Liver (tissue), 8 donors: ENCODE measurements at regions not wholly inside any gene's neighbourhood (a gene's known extent, or its start where the extent isn't known, plus 50 kb on each side); places are given as distances from the start of the nearest gene placed in this dataset.

Source experiments
- DNase-seq: peaks from one replicate; pipeline ENCODE4 v3.0.0-alpha.2; 2017; ENCODE audit warnings: low spot score
- H3K27ac ChIP-seq, 2 donors: one replicate each; pipeline ENCODE4 v1.7.0; 2013; ENCODE audit warnings: inconsistent platforms in 2 of 2, low read length in 2 of 2, control low read depth in 1 of 2, low read depth in 1 of 2, mild to moderate bottlenecking in 1 of 2
- H3K27me3 ChIP-seq, 4 donors: one replicate each; pipeline versions ENCODE4 v1.6.1 to v1.7.0; 2013; ENCODE audit warnings: low read length in 3 of 4, inconsistent platforms in 1 of 4, mild to moderate bottlenecking in 1 of 4, moderate library complexity in 1 of 4; ENCODE audit not compliant: control insufficient read depth in 4 of 4, insufficient read depth in 4 of 4
- H3K36me3 ChIP-seq, 4 donors: one replicate each; pipeline versions ENCODE4 v1.6.1 to v1.7.0; 2013; ENCODE audit warnings: low read length in 3 of 4, mild to moderate bottlenecking in 3 of 4, low read depth in 1 of 4, moderate library complexity in 1 of 4; ENCODE audit not compliant: control insufficient read depth in 4 of 4, insufficient read depth in 3 of 4
- H3K4me1 ChIP-seq, 4 donors: one replicate each; pipeline versions ENCODE4 v1.6.1 to v1.7.0; 2013; ENCODE audit warnings: low read length in 3 of 4, mild to moderate bottlenecking in 3 of 4, moderate library complexity in 1 of 4; ENCODE audit not compliant: control insufficient read depth in 4 of 4, insufficient read depth in 4 of 4
- H3K4me3 ChIP-seq, 3 donors: one replicate each; pipeline versions ENCODE4 v1.6.1 to v1.7.0; 2013; ENCODE audit warnings: low read length in 3 of 3, control low read depth in 1 of 3, low read depth in 1 of 3, mild to moderate bottlenecking in 1 of 3
- H3K9ac ChIP-seq, 2 donors: one replicate each; pipeline ENCODE4 v1.7.0; 2013; ENCODE audit warnings: low read length in 2 of 2, mild to moderate bottlenecking in 2 of 2, moderate library complexity in 2 of 2, control low read depth in 1 of 2, low read depth in 1 of 2
- H3K9me3 ChIP-seq, 4 donors: one replicate each; pipeline versions ENCODE4 v1.6.1 to v1.7.0; 2013; ENCODE audit warnings: low read length in 3 of 4; ENCODE audit not compliant: control insufficient read depth in 4 of 4
- EGR1 ChIP-seq, 2 donors: IDR thresholded peaks; 2 replicates each; pipeline ENCODE4 v1.6.1; 2016 to 2018; ENCODE audit warnings: antibody characterized with exemption in 2 of 2, low read depth in 2 of 2
- FOXA1 ChIP-seq: IDR thresholded peaks from 2 replicates; pipeline ENCODE4 v1.6.1; 2016; ENCODE audit warnings: antibody characterized with exemption
- FOXA2 ChIP-seq: IDR thresholded peaks from 2 replicates; pipeline ENCODE4 v1.6.1; 2016; ENCODE audit warnings: antibody characterized with exemption
- GABPA ChIP-seq, 2 donors: IDR thresholded peaks in 1 of 2; conservative IDR thresholded peaks in 1 of 2; 2 replicates each; pipeline ENCODE4 v1.6.1; 2016; ENCODE audit warnings: antibody characterized with exemption in 2 of 2, mild to moderate bottlenecking in 1 of 2, moderate library complexity in 1 of 2
- HNF4A ChIP-seq, 2 donors: conservative IDR thresholded peaks; 2 replicates each; pipeline ENCODE4 v1.6.1; 2016; ENCODE audit warnings: antibody characterized with exemption in 2 of 2, mild to moderate bottlenecking in 2 of 2
- HNF4G ChIP-seq: IDR thresholded peaks from 2 replicates; pipeline ENCODE4 v1.6.1; 2016; ENCODE audit warnings: antibody characterized with exemption
- SP1 ChIP-seq: IDR thresholded peaks from 2 replicates; pipeline ENCODE4 v1.6.1; 2018; ENCODE audit warnings: antibody characterized with exemption, mild to moderate bottlenecking
- TAF1 ChIP-seq: conservative IDR thresholded peaks from 2 replicates; pipeline ENCODE4 v1.6.1; 2016; ENCODE audit warnings: antibody characterized with exemption, mild to moderate bottlenecking
- WGBS: extraction: QIAGEN DNeasy Blood & Tissue Kit; methylation state at CpG from one replicate; pipeline ENCODE4 v1.1.7; 2013; 5-methylcytosine and 5-hydroxymethylcytosine counted together
- TF ChIP-seq, protein P1 (sequence below): IDR thresholded peaks from 2 replicates; pipeline ENCODE4 v1.6.1; 2016; ENCODE audit warnings: antibody characterized with exemption, mild to moderate bottlenecking
- TF ChIP-seq, protein P2 (sequence below): IDR thresholded peaks from 2 replicates; pipeline ENCODE4 v1.6.1; 2016; ENCODE audit warnings: antibody characterized with exemption
- TF ChIP-seq, protein P3 (sequence below): IDR thresholded peaks from 2 replicates; pipeline ENCODE4 v1.6.1; 2016; ENCODE audit warnings: antibody characterized with exemption
- TF ChIP-seq, protein P4 (sequence below): fragments of 150-350 bp; IDR thresholded peaks from 2 replicates; pipeline ENCODE4 v1.5.1; 2017; ENCODE audit warnings: improper control_type of control experiment, low read depth, low read length; ENCODE audit not compliant: missing input control
- TF ChIP-seq, protein P5 (sequence below): IDR thresholded peaks from 2 replicates; pipeline ENCODE4 v1.6.1; 2016; ENCODE audit warnings: antibody characterized with exemption
- donor health status: healthy.
- donor health status: healthy.
- donor health status: healthy.
- donor health status: healthy.
- donor health status: healthy.

DNA sequence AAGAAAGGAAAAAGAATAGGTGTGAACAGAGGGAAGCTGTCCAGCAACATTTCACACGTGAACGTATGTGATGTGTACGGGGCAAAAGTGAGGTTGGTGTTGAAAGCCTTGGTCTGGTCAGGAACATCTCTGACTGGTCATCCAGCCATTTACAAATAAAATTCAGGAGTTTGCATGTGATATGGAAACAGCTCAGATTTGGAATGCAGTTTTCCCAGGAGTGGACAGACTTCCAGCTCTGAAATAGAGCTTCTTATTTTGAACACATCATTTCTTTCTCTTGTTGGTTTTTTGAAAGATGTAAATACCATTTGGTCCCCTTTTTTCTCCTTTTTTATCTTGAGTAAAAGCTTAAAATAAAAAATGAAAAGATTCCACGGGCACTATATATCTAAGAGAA lies 566.2 kb upstream of the ZFHX3 start:
- H3K27ac ChIP-seq: no peak overlapping the region
- no peaks in the 10 kb centered on the region for H3K4me1 ChIP-seq
- H3K9ac ChIP-seq: no peak overlapping the region
- 74% methylated on average over 4 of the region's 4 CpGs for WGBS
- DNase-seq: no peak
- no peaks in the 10 kb centered on the region for H3K36me3 ChIP-seq
- TF ChIP-seq TAF1 (no peak), GABPA (IDR thresholded peaks at IDR 0.05 in 1 of 2, conservative IDR thresholded peaks at IDR 0.05 in 1 of 2) (no peak), FOXA2 (no peak), FOXA1 (no peak), HNF4A (conservative IDR thresholded peaks at IDR 0.05) (no peak)
- TF ChIP-seq, protein P1, sequence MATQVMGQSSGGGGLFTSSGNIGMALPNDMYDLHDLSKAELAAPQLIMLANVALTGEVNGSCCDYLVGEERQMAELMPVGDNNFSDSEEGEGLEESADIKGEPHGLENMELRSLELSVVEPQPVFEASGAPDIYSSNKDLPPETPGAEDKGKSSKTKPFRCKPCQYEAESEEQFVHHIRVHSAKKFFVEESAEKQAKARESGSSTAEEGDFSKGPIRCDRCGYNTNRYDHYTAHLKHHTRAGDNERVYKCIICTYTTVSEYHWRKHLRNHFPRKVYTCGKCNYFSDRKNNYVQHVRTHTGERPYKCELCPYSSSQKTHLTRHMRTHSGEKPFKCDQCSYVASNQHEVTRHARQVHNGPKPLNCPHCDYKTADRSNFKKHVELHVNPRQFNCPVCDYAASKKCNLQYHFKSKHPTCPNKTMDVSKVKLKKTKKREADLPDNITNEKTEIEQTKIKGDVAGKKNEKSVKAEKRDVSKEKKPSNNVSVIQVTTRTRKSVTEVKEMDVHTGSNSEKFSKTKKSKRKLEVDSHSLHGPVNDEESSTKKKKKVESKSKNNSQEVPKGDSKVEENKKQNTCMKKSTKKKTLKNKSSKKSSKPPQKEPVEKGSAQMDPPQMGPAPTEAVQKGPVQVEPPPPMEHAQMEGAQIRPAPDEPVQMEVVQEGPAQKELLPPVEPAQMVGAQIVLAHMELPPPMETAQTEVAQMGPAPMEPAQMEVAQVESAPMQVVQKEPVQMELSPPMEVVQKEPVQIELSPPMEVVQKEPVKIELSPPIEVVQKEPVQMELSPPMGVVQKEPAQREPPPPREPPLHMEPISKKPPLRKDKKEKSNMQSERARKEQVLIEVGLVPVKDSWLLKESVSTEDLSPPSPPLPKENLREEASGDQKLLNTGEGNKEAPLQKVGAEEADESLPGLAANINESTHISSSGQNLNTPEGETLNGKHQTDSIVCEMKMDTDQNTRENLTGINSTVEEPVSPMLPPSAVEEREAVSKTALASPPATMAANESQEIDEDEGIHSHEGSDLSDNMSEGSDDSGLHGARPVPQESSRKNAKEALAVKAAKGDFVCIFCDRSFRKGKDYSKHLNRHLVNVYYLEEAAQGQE: no peak
- TF ChIP-seq, protein P2, sequence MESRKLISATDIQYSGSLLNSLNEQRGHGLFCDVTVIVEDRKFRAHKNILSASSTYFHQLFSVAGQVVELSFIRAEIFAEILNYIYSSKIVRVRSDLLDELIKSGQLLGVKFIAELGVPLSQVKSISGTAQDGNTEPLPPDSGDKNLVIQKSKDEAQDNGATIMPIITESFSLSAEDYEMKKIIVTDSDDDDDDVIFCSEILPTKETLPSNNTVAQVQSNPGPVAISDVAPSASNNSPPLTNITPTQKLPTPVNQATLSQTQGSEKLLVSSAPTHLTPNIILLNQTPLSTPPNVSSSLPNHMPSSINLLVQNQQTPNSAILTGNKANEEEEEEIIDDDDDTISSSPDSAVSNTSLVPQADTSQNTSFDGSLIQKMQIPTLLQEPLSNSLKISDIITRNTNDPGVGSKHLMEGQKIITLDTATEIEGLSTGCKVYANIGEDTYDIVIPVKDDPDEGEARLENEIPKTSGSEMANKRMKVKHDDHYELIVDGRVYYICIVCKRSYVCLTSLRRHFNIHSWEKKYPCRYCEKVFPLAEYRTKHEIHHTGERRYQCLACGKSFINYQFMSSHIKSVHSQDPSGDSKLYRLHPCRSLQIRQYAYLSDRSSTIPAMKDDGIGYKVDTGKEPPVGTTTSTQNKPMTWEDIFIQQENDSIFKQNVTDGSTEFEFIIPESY: no peak
- TF ChIP-seq, protein P3, sequence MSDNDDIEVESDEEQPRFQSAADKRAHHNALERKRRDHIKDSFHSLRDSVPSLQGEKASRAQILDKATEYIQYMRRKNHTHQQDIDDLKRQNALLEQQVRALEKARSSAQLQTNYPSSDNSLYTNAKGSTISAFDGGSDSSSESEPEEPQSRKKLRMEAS: no peak
- TF ChIP-seq, protein P4, sequence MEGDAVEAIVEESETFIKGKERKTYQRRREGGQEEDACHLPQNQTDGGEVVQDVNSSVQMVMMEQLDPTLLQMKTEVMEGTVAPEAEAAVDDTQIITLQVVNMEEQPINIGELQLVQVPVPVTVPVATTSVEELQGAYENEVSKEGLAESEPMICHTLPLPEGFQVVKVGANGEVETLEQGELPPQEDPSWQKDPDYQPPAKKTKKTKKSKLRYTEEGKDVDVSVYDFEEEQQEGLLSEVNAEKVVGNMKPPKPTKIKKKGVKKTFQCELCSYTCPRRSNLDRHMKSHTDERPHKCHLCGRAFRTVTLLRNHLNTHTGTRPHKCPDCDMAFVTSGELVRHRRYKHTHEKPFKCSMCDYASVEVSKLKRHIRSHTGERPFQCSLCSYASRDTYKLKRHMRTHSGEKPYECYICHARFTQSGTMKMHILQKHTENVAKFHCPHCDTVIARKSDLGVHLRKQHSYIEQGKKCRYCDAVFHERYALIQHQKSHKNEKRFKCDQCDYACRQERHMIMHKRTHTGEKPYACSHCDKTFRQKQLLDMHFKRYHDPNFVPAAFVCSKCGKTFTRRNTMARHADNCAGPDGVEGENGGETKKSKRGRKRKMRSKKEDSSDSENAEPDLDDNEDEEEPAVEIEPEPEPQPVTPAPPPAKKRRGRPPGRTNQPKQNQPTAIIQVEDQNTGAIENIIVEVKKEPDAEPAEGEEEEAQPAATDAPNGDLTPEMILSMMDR: no peak
- peaks cover 0 to 18% (median 2%) of the 10 kb centered on the region in 4 donors for H3K27me3 ChIP-seq
- no peaks in the 10 kb centered on the region for H3K9me3 ChIP-seq
- no peak overlapping the region for H3K4me3 ChIP-seq

DNA sequence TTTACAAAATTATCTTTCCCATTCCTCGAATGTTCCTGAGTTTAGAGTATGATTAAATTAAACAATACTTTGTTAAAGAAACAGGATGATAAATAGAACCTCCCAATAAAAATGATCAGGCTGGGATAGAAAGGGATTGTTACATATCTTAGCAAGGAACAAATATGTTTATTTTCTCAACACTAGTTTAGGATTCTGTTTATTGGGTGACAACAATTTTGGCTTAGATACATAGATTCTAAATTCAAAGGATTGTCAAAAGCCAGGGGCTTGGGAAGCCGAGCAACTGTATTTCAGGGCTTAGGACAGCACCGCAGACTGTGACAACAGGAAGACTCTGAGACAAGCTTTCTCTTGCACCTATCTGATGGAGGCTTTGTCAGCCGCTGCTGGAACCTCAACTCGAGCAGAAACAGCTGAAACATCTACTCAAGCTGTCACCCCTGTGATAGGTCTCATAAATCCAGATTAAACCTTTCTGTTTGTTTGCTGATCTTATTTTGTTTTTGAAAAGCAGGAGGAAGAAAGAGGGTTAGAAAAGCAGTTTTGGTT lies 562.8 kb upstream of the ZFHX3 start:
- H3K36me3 ChIP-seq: no peaks in the 10 kb centered on the region
- no peak for DNase-seq
- no peak overlapping the region for H3K4me3 ChIP-seq
- TF ChIP-seq, protein P5, sequence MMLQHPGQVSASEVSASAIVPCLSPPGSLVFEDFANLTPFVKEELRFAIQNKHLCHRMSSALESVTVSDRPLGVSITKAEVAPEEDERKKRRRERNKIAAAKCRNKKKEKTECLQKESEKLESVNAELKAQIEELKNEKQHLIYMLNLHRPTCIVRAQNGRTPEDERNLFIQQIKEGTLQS: no peak
- TF ChIP-seq HNF4G (no peak), EGR1 (IDR thresholded peaks at IDR 0.05; ENCODE audit: low read depth in 2 of 2) (no peak), GABPA (IDR thresholded peaks at IDR 0.05 in 1 of 2, conservative IDR thresholded peaks at IDR 0.05 in 1 of 2) (no peak), FOXA1 (no peak), SP1 (no peak)
- TF ChIP-seq, protein P2: no peak
- H3K4me1 ChIP-seq: no peaks in the 10 kb centered on the region
- H3K9ac ChIP-seq: no peak overlapping the region
- 18% methylated on average over 5 of the region's 5 CpGs for WGBS
- H3K9me3 ChIP-seq: no peaks in the 10 kb centered on the region
- H3K27me3 ChIP-seq: peaks cover 0 to 18% (median 2%) of the 10 kb centered on the region in 4 donors
- no peak overlapping the region for H3K27ac ChIP-seq
